HTR-8/SVneo (cell line): ENCODE measurements at regions not wholly inside any gene's neighbourhood (a gene's known extent, or its start where the extent isn't known, plus 50 kb on each side); places are given as distances from the start of the nearest gene placed in this dataset.
"Not testable (repeated sequence)": the region's sequence is repeated elsewhere in the genome, so short reads cannot be mapped to it uniquely, and the experiment has no call there.

Experiments
- DNase-seq: peaks from one replicate; pipeline ENCODE4 v3.0.0; 2011; ENCODE audit warnings: low spot score, mixed read lengths; ENCODE audit not compliant: insufficient read length
- FAIRE-seq: peaks from 2 replicates; lab custom pipeline; 2011; peaks lifted over from hg19 to GRCh38; lab: Jason Lieb, UNC

- peak; percentile 8 for DNase-seq
- FAIRE-seq: no peak
Measured at GRCh38 chr4:179662522-179662921, 2220.3 kb upstream of the AGA start.

DNA sequence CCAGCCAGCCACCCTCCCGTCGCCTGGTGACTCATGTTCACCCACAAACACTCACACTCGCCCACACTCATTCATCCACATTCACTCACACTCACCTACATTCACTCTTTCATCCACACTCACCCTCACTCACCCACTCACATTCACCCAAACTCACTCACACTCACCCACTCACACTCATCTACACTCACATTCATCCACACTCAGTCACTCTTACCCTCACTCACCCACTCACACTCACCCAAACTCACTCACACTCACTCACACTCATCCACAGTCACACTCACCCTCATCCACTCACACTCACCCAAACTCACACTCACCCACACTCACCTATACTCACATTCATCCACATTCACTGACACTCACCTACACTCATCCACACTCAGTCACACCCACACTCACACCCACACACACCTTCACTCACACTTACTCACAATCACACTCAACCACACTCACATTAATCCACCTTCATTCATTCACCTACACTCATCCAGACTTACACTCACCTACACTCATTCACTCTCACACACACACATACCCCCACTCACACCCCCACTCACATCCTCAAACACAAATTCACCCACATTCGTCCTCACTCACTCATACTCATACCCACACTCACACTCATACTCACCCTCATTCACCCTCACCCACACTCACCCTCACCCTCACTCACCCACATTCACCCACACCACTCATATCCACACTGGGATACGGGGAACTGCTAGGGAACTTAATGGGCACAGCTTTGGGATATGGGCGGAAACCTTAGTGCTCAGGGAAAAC, 2221.6 kb upstream of the AGA start:
- FAIRE-seq: peak; percentile 87

GRCh38 chr4:179664430-179665027, 2222.3 kb upstream of the AGA start:
- DNase-seq: no peak
- FAIRE-seq: no peak

More for the DNA sequence above, 2221.6 kb upstream of the AGA start:
- no peak for DNase-seq

- FAIRE-seq: no peak
Measured at GRCh38 chr4:179666226-179666625, 2224.0 kb upstream of the AGA start.

DNA sequence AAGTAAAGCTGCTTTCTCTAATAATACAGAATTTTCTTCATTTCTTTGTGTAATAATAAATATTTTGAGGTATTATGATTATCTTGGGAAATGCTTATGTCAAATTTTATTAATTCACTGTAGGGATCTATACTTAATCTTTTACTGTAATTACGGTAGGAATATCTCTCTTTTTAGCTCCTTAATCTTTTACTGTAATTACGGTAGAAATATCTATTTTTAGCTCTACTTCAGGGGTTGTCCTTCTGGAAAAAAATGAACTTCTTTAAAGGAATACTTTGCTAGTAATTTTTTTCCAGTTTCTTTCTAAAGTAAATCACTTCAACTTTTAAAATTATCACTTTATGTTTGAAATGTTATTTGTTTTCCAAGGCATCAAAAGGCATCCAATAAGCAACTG, 2229.4 kb upstream of the AGA start:
- DNase-seq (no peak), FAIRE-seq (no peak)

More at GRCh38 chr4:179666226-179666625, 2224.0 kb upstream of the AGA start:
- no peak for DNase-seq

DNA sequence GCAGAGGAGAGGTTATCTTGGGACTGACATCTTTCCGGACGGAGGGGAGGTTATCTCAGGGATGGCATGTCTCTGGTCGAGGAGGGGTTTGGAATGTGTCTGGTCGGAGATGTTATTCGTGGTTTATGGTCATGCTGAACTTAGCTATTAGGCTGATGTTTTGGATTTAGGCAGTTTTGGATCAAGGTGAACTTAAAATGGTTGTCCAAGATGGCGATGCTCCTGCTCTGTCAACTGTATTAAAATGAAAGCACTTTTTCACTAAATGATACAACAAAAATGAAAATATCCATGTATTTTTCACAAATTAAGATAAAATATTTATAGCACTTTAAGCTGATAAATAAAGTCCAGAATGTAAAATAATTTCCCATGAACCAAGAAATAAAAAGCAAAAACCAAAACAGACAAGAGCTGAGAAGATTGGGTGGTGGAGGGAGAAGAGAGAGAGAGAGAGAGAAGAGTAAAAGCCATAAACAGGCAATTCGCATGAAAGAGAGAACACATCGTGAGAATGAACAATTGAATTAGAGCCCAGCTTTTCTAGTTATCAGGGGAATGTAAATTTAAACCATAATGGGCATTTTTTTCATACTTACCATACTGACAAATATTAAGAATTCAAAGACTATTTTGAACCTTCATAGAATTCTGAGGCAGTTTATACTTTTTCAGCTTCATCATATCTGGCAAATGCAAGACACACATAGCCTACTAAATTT, 2236.0 kb upstream of the AGA start:
- FAIRE-seq (no peak), DNase-seq (no peak)

- DNase-seq, FAIRE-seq: not testable (repeated sequence)
Measured at GRCh38 chr4:179683661-179684060, 2241.4 kb upstream of the AGA start.

DNA sequence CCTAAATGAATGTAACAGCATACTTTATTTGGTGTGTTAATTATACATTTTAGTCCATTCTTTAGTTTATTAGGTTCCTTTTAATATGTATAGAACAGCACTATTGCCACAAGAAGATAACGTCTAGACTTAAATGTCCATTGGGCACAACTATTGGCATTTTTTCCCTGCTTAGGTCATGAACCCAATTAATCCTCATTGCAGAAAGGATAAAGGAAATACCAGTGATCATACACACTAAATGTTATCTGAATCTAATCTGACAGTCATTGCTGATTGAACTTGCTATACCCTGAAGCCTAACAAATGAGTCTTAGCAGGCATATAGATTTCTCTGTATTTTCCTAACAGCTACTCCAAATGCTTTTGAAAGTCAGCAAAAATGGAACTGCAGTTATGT, 2250.0 kb upstream of the AGA start:
- no peak for FAIRE-seq
- no peak for DNase-seq

DNA sequence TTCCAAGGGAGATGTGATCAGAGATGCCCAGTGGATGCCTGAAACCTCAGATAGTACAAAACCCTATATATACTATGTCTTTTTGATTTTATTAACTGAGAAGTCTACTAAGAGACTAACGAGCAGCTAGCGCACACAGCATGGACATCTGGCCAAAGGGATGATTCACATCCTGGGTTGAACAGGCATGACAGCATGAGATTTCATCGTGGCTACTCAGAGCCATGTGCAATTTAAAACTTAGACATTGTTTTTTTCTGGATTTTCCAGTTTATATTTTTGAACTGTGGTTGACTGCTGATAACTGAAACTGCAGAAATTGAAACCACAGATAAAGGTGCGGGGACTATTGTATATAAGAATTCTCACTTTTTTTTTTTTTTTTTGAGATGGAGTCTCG, 2252.9 kb upstream of the AGA start:
- FAIRE-seq: no peak
- no peak for DNase-seq

- DNase-seq (no peak), FAIRE-seq (no peak)
Measured at GRCh38 chr4:179698321-179698720, 2256.1 kb upstream of the AGA start.

- FAIRE-seq (no peak), DNase-seq (no peak)
Measured at GRCh38 chr4:179709961-179710624, 2267.9 kb upstream of the AGA start.

DNA sequence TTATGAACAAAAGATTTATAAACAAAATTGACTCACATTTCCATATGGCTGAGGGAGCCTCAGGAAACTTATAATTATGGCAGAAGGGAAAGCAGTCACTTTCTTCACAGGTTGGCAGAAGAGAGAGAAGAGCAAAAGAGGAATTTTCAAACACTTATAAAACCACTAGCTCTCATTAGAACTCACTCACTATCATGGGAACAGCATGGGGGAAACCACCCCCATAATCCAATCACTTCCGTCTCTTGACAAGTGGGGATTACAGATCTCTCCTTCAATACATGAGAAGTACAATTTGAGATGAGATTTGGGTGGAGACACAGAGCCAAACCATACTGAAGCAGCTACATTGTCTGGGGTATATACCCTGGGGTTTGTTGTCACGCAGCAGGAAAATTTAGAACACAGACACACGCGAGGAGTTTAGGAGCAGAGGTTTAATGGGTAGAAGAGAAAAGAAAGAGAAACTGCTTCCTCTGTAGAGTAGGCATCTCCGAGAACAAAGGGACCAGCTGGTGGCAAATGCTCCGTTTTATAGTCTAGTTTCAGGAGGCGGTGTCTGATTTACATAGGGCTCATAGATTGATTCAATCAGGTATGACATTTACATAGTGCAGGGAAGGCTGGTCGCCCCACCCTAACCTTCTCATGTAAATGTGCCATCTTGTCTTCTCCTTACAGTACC, 2277.7 kb upstream of the AGA start:
- DNase-seq: no peak
- FAIRE-seq: no peak

DNA sequence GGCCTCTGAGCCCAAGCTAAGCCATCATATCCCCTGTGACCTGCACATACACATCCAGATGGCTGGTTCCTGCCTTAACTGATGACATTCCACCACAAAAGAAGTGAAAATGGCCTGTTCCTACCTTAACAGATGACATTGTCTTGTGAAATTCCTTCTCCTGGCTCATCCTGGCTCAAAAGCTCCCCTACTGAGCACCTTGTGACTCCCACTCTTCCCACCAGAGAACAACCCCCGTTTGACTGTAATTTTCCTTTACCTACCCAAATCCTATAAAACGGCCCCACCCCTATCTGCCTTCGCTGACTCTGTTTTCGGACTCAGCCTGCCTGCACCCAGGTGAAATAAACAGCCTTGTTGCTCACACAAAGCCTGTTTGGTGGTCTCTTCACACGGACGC, 2284.3 kb upstream of the AGA start:
- DNase-seq, FAIRE-seq: not testable (repeated sequence)

DNA sequence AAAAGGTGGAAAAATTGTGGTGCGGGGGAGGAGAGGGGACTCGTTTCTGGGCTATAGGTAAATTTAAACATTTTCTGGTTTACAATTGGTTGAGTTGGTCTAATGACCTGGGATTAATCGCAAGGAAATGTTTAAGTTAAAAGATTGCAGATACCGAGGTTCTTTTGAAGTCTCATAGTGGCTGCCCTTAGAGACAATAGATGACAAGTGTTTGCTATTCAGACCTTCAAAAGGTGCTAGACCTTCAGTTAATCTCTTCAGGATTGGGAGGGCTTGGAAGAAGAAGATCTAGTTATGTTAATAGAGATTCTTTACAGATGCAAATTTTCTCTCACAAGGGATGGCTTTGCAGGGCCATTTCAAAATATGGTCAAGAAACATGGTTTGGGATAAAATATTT, 2286.1 kb upstream of the AGA start:
- FAIRE-seq (no peak), DNase-seq (no peak)

GRCh38 chr4:179736820-179737219, 2294.6 kb upstream of the AGA start:
- FAIRE-seq, DNase-seq: not testable (repeated sequence)

- DNase-seq: no peak
- FAIRE-seq: no peak
Measured at GRCh38 chr4:179738822-179739221, 2296.6 kb upstream of the AGA start.

GRCh38 chr4:179747218-179747910, 2305.1 kb upstream of the AGA start:
- DNase-seq (no peak), FAIRE-seq (no peak)

DNA sequence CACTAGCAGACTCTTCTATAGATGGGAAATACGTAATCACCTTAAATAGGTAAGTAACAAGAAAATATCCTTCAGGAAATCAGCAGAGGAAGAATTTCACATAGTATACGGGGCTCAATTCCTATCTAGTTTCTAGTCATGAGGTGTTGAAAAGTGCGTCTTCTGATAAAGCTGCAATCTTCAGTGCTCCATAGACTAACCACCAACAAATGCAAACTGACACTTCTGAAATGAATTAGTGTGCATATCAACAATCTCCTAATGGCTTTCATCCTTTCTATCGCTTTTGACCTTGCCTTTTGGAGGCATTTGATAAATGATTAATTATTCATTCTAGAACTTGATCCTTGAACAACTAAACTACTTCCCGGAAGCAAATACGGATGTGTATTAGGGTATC, 2306.6 kb upstream of the AGA start:
- no peak for DNase-seq
- FAIRE-seq: no peak

- DNase-seq (no peak), FAIRE-seq (no peak)
Measured at GRCh38 chr4:179750374-179750773, 2308.1 kb upstream of the AGA start.
